HG03045 (cell line): ENCODE measurements at regions not wholly inside any gene's neighbourhood (a gene's known extent, or its start where the extent isn't known, plus 50 kb on each side); places are given as distances from the start of the nearest gene placed in this dataset.
"Not testable (repeated sequence)": the region's sequence is repeated elsewhere in the genome, so short reads cannot be mapped to it uniquely, and the experiment has no call there.

ENCODE experiments used
- ATAC-seq: cut with Tn5 transposase; IDR thresholded peaks from one replicate; pipeline ENCODE4 v1.9.1; 2021; ENCODE audit warnings: mild to moderate bottlenecking, moderate library complexity; ENCODE audit not compliant: unreplicated experiment

DNA sequence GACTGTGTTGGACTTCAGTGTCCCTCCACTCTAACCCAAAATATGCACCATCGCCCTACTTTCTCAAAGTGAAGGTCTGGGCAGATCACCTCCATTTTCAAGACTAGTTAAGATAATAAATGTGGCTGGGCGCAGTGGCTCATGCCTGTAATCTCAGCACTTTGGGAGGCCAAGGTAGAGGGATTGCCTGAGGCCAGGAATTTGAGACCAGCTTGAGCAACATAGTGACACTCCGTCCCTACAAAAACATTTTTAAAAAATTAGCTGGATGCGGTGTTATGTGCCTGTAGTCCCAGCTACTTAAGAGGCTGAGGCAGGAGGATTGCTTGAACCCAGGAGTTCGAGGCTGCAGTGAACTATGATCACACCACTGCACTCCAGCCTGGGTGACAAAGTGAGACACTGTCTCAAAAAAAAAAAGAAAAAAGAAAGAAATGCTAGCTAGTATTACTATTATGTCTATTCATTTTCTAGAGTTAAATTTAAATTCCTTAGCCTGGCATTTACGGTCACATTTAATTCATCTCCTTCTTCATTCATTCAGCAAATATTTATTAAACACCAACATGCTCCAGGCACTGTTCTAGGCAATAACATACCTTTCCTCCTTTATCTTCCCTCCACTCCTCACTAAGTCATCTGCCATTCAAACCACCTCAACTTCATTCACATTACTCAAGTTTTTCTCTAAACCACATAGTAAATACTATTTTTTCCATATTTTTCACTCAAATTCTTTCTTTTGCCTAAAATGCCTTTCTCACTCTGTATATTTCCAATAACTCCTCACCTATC, 96.1 kb upstream of the XYLT1 start:
- ATAC-seq: no peak

DNA sequence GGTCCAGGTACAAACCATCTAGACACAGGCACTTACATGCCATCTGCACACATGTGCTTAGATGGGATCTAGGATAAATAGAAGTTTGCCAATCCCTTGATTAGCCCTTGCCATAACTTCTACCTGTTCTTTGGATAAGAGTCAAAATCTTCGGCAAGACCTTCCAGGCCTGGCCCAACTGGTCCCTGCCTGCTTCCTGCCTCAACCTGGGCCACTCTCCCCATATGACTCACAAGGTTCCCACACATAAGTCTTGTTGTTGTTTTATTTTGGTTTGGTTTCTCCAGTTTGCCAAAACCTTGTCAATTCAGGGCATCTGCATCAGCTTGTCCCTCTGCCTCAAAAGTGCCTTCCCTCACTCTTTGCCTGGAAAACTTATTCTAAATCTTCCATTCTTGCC, 95.3 kb upstream of the XYLT1 start:
- ATAC-seq: no peak

DNA sequence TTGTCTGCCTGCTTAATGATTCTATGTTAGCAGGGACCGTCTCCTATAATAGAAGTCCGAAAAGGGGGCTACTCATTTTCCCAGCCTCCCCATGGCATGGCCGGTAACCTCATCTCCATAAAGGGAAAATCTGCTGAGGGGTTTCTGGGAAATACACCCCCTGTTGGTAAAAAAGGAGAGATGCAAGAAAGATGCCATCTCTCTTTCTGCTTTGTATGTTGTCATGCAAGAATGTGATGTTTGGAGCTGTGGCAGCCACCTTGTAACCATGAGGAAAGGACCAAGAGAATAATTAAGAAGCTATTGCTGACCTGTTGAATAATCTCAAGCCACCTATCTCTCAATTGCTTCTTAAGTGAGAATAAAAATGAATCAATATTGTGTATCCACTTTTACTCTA, 94.8 kb upstream of the XYLT1 start:
- no peak for ATAC-seq

DNA sequence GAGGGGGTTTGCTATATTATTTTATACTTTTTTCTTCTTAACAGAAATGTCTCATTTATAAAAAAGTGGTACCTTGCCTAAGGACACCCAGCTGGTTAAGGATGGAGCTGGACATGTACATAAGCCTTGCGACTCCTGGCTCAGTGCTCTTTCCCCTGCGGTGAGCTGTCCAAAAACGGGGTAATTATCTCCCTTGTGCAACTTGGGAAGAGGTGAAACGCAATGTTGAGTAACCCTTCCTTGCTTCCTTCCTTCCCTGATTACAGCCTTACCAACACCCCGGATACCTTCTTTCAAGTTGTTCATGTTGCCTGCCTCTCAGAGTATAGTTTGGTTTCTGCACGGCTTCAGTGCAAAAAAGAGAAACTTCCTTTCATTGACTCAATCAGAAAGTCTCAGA, 94.1 kb upstream of the XYLT1 start:
- ATAC-seq: no peak

DNA sequence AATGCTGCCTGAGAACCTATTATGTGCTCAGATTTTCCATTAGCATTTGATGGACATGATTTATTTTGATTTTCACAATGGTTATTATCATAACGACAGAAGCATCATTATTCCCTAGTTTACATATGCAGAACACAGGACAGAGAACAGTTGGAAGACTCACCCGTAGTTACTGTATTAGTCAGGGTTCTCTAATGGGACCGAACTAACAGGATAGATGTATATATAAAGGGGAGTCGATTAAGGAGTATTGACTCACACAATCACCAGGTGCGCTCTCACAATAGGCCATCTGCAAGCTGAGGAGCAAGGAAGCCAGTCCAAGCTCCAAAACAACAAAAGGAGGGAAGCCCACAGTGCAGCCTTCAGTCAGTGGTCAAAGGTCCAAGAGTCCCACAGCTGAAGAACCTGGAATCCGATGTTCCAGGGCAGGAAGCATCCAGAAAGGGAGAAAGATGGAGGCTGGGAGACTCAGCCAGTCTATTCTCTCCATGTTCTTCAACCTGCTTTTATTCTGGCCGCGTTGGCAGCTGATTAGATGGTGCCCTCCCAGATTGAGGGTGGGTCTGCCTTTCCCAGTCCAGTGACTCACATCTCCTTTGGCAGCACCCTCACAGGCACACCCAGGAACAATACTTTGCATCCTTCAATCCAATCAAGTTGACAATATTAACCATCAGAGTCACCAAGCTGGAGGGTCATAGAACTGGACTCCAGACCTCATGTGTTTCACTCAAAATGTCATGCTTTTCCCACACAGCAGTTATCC, 92.7 kb upstream of the XYLT1 start:
- no peak for ATAC-seq

DNA sequence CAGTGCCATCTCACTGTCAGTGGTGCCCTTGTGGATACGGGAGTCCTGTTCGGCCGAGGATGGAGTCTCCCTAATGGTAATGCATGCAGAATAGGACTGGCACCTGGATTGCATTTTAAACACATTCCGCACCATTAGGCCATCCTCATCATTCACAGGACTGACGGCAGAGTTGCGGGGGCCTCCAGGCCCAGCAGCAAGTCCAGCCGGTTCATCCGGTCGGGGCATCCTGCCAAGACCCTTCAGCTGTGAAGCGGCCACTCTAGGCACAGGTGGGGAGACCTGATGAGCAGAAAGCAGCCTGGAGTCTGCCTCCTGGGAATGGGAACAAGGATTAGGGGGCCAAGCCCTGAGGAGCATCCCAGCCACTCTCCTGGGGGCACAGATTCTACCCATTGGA, 90.3 kb upstream of the XYLT1 start:
- no peak for ATAC-seq

DNA sequence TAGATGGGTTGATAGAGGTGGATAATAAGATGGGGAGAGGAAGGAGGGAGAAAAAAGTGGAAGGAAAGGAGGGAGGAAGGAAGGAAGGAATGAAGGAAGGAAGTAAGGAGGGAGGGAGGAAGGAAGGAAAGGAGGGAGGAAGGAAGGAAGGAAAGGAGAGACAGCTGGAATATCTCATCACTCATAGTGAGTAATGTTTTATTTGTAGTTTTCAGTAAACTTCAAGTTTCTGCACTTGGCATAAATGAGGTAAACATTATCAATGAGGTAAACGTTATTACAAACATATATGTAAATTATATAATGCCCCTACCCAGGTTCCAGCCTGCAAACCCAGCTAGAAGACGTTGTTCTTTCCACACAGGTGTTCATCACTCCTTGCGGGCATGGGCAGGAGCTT, 89.8 kb upstream of the XYLT1 start:
- no peak for ATAC-seq

DNA sequence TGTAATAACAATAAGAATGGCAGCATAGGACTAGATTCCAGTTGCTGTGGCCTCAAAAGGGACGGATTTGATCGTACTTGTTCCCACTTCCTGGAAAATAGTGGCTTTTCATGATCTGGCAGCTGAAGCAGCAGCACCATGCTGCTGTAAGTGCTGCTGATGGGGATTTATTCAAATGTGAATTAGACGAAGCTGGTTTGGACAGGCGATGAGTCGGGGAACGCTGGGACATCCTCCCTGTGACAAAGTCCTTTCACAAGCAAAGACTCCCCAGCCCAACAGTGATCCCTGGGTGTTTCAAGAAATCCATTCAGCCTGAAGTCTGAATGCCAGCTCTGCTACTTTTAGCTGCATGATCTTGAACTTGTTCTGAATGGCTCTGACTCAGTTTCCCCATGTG, 88.6 kb upstream of the XYLT1 start:
- ATAC-seq: no peak

DNA sequence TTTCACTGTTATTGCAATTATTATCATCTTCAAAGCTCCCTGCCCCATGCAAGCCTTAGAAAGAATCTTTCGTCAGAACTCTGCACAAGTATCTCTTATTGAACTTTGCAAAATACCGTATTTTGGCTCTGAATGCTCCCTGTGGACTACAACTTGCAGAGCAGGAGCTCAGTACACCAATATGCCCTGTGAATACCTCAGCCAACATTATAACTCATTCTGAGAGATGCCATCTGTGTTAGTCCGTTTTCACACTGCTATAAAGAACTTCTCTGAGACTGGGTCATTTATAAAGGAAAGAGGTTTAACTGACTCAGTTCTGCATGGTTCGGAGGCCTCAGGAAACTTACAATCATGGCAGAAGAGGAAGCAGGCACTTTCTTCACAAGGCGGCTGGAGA, 87.2 kb upstream of the XYLT1 start:
- ATAC-seq: no peak

DNA sequence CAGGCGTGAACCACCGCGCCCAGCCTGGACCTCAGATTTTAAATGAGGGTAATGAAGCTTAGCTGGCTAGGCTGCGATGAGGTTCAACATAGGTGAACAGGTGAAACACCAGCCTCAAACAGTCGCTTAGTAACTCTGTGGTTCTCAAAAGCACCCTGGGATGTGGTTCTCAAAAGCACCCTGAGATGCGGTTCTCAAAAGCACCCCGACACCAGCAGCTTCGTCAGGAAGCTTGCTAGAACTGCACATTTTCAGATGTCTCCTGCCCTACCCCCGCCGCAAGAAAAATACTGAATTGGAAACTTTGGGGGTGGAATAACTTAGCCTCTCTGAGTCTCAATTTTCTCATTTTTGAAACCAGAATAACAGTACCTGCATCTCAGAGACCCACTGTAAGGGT, 86.7 kb upstream of the XYLT1 start:
- no peak for ATAC-seq

DNA sequence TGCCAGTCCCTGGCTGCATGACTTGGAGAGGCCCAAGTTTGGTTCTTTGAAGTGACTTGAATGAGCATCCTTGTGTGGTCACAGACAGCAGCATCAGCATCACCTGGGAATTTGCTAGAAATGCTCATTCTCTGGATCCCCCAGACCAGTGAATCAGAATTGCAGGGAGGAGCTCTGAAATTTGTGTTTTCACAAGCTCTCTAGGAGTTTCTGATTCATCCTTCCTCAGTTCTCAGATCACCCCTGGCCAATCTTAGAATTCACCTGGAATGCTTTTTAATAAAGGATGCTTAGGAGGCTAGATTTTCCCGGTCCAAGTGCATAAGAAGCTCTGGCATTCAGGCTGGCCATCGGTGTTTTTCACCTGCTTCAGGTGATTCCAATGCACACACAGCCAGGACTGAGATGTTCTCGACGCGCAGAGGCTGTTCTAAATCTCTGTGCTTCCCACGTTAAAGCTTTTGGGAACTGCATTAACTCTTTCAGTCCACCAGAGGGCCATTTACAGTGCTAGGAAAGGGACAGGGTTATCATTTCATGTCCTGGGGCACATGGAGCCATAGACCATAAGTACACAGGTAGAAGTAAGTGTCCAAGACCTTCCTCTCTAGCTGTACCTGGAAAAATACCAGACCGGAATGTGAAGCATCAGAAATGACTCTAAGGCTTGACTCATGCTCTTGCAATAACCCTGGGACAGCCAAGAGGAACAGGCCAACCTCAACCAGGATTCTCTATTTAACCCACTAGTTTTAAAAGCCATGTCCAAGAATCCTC, 85.7 kb upstream of the XYLT1 start:
- ATAC-seq: no peak

DNA sequence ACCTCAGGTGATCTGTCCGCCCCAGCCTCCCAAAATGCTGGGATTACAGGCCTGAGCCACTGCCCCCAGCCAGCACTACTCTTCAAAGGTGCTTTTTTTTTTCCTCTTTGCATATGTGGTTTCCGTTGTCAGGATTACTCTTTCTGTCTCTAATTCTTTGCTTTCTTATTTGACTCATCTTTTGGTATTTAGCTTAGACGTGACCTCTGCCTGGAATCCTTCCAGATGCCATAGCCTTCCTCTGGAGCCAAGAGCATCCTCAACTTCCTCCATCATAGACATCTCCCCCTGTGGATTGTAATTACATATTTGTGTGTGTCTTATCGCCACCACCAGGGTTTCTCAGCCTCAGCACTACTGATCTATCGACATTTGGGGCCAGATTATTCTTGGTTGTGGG, 84.4 kb upstream of the XYLT1 start:
- no peak for ATAC-seq

DNA sequence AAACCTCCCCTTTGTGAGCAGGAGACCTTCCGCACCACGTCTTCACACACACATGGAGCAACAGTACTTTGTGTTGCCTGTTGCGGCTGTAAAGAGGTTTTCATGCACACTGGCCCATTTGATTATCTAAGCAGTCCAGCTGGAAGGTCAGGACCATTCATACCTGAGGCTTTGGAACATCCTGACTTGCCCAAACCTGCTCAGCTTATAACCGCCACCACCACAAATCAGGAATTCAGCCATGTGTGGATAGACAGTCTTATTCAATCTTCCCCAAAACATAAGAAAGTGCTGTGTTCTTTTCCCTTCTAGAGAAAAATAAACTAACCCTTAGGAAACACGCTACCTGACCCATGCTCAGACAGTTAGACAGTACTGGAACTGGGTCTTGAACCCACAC, 81.6 kb upstream of the XYLT1 start:
- no peak for ATAC-seq

DNA sequence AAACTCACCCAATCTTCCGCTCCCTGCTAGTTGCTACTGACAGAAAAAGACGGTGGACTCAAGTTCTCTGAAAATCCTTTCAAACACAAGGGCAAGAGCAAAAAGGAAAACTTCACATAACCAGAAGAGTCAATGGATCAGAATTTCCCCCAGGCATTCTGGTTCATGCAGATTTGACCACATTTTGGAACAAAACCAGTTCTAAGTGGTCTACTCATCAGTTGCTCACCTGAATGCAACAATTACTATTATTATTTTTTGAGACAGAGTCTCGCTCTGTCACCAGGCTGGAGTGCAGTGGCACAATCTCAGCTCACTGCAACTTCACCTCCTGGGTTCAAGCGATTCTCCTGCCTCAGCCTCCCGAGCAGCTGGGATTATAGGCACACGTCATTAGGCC, 80.9 kb upstream of the XYLT1 start:
- not testable (repeated sequence) for ATAC-seq

DNA sequence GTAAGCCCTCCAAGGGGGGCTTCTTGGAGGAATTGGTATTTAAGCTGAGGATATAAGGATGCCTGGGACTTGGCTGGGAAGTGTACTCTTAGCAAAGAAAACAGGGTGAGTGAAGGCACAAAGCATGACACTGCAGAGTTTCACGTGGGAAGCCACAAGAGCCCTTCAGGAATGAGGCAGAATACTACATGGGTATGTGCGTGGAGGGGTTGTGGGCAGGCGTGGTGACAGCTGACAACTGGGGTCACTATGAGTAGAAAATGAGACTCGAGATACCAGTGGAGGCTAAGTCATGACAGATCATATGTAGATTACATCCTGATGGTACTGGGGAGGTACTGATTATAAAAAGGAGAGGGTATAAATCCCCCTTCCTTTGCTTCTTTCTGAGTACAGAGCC, 78.1 kb upstream of the XYLT1 start:
- no peak for ATAC-seq

DNA sequence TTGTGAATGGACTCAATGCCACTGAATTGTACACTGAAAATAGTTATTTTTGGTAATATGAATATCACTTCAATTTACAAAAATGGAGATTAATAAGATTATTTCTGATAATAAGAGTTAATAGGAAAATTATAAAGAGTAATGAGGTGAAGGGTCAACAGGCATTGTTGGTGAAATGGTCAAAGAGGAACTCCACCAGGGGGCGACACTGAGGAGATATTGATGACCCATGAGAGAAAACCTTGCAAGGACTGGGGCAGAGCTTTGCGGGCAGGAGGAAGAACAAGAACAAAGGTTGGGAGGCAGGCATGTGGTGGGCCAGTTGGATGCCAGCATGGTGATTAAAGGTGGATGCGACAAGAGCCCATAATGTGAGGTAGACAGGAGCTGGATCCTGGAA, 74.0 kb upstream of the XYLT1 start:
- no peak for ATAC-seq

DNA sequence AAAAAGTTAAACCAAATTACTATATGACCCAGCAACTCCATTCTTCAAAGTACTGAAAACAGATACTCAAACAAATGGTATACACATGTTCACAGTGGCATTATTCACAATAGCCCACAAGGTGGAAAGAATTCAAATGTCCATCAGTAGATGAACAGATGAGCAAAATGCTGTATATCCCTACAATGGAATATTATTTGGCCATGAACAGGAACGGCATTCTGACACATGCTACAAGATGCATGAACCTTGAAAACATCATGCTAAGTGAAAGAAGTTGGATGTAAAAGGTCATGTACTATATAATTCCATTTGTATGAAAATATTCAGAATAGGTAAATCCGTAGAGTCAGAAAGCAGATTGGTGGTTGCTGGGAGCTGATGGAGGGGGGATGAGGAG, 73.5 kb upstream of the XYLT1 start:
- ATAC-seq: no peak

DNA sequence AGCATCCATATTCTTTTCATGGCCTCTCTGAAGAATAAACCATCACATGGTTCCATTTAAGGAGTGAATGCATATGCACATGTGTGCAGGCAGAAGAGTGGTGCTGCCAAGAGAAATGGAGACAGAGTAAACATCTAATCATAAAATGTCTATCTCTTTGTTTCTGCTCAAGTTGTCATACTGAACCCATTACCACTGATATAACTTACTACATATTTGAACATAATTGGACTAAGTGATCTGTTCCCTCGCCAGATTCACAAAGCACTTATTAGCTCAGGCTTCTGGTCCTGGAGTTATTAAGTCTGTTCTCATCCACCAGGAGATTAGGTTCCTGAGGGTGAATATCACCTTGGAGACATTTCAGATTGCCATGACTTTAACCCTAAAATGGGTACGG, 72.3 kb upstream of the XYLT1 start:
- ATAC-seq: no peak

DNA sequence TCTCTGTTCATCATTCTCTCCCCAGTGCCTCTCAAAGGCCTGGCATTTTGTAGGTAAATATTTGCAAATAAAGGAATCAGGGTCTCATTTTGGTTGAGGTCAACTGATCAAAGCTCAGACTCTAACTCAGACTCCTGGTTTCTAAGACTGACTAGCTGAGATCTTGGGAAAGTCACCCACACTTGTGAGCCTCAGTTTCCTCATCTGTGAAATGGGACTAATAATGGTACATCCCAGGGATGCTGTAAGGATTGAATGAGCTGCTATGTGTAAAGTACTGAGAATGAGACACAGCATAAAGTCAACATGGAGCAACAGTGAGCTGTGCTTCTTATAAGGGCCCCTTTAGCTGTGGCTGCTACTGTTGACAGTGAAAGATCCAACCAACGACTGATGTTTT, 70.6 kb upstream of the XYLT1 start:
- ATAC-seq: no peak

DNA sequence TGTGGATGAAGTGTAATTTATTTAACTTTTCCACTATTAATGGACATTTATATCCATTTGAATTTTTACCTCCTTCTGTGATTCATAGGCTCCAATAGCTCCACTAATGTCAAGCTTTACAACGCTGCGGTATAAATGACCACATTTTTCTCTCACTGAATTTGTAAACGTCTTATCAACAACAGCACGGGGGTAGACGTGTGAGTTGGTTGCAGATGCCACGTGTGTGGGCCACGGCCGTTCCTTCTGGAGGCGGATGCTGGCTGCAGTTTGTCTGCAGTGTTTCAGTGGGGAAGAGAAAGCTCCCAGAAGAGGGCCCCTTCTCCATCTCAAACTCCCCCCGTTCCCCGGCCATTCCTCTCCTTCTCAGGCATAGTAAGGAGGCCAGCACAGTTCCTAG, 68.2 kb upstream of the XYLT1 start:
- ATAC-seq: no peak

DNA sequence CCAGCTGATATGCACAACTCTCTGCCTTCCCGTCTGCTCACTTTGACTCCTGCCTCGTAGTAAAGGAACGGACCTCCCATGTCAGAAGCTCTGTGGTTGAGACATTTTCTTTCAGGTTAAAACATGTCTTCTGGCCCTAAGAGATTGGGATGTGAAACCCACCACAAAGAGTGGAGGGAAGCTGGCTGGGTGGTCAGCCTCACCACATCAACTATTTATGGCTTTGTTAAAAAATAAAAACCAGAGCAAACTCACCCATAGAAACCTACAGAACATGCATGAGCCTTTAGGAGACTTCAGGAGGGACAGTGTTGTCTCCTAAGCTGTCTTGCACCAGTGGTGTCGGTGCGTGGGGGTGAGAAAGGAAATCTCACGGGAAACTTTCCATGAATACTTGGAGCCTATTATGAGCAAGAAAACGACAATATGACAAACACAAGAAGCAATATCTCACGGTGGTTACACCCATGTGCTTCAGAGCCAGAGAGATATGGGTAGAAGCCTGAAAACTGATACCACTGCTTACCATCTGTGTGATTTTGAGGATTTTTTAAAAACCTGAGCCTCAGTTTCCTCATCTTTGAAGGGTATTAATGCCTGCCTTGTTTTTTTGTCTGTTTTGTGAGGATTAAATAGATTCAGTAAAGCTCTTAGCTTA, 61.7 kb upstream of the XYLT1 start:
- ATAC-seq: no peak
